OCI-LY1 (cell line): ENCODE measurements at regions not wholly inside any gene's neighbourhood (a gene's known extent, or its start where the extent isn't known, plus 50 kb on each side); places are given as distances from the start of the nearest gene placed in this dataset.

ENCODE experiments used
- EZH2 ChIP-seq: fragments of 200-600 bp; sonication (generic), shearing (Covaris generic); IDR thresholded peaks from 2 replicates; pipeline ENCODE4 v1.8.0; 2017; ENCODE audit warnings: borderline replicate concordance, mixed run types, mild to moderate bottlenecking, antibody characterized with exemption, low read length, moderate library complexity, mixed read lengths
- TF ChIP-seq, protein P1 (sequence below): fragments of 200-600 bp; sonication (generic), shearing (Covaris generic); IDR thresholded peaks from 2 replicates; pipeline ENCODE4 v1.5.1; 2017; ENCODE audit warnings: mild to moderate bottlenecking, antibody characterized with exemption, low read length, moderate library complexity, mixed read lengths

DNA sequence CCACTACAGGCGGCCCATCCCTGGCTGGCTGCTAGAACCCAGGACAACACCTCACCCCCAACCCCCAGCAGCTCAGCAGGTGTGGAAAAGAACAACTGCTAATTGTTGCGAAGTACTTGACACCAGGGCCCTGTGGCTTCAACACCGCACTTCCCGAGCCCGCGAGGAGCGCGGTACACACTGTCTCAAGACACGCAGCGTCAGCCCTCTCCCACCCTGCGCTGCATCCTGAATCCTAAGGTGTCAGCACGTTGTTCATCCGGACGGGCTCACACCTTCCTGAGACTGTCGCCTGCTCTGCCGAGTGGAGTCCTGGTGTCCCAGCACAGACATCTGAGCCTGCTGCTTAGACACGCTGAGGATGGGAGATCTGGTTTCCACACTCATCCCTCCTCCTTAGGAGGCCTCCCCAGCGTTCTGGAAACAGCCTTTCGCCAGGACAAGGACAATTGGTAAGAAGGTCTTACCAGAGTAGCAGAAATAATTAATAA, 1336.2 kb downstream of the BRD1 start:
- TF ChIP-seq, protein P1, sequence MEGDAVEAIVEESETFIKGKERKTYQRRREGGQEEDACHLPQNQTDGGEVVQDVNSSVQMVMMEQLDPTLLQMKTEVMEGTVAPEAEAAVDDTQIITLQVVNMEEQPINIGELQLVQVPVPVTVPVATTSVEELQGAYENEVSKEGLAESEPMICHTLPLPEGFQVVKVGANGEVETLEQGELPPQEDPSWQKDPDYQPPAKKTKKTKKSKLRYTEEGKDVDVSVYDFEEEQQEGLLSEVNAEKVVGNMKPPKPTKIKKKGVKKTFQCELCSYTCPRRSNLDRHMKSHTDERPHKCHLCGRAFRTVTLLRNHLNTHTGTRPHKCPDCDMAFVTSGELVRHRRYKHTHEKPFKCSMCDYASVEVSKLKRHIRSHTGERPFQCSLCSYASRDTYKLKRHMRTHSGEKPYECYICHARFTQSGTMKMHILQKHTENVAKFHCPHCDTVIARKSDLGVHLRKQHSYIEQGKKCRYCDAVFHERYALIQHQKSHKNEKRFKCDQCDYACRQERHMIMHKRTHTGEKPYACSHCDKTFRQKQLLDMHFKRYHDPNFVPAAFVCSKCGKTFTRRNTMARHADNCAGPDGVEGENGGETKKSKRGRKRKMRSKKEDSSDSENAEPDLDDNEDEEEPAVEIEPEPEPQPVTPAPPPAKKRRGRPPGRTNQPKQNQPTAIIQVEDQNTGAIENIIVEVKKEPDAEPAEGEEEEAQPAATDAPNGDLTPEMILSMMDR = no peak
- no peak for TF ChIP-seq EZH2
